ENCODE measurements at regions not wholly inside any gene's neighbourhood (a gene's known extent, or its start where the extent isn't known, plus 50 kb on each side); places are given as distances from the start of the nearest gene placed in this dataset.

DNA sequence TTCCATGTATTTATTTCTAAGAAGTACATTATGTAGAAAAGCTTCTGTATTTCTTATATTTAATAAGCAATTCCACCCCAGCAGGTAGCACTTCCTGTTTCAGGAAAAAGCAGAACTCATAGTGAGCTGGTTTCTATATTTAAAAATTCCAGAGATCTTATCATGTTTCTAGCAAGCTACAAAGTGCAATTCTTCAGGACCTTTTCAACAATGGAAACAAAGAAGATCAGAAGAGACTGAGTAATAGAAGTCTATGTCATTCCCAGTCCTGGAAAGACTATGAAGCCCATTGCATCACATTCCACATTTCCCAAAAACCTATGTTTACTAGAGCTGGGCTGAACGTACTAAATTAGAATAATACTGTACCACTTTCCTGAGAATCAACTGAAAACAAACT lies 302.6 kb upstream of the NRSN1 start:
- Histone ChIP-seq H2BK120ac (ENCODE audit: low read depth, low read length) (no peak overlapping the region), H3K4me3 (ENCODE audit: insufficient read depth in 1 of 2, low read depth in 1 of 2, low read length in 2 of 2) (no peak overlapping the region), H2BK12ac (ENCODE audit: low read length in 2 of 2) (no peak overlapping the region), H4K8ac (ENCODE audit: low read length) (no peak overlapping the region), H3K9me3 (ENCODE audit: control insufficient read depth, low read length) (no peaks in the 10 kb centered on the region), H3K14ac (ENCODE audit: low read length in 2 of 2) (no peak overlapping the region), H2AFZ (ENCODE audit: low read depth, low read length) (no peak overlapping the region), H3K4me1 (ENCODE audit: control insufficient read depth, insufficient read depth, low read depth, low read length) (no peaks in the 10 kb centered on the region), H3K23ac (ENCODE audit: low read length in 2 of 2) (no peak overlapping the region), H3K18ac (ENCODE audit: low read depth in 1 of 2, low read length in 2 of 2) (no peak overlapping the region), H3K4me2 (ENCODE audit: low read length, poor library complexity, severe bottlenecking) (no peak overlapping the region), H3K36me3 (ENCODE audit: control insufficient read depth in 1 of 2, insufficient read depth in 2 of 2, low read depth in 1 of 2, low read length in 2 of 2) (no peaks in the 10 kb centered on the region), H3K79me1 (replicated peaks; ENCODE audit: low read length, poor library complexity, severe bottlenecking) (no peaks in the 10 kb centered on the region), H2BK5ac (ENCODE audit: low read depth, low read length, poor library complexity, severe bottlenecking) (no peak overlapping the region), H4K91ac (ENCODE audit: low read length) (no peak overlapping the region), H3K9ac (ENCODE audit: low read length) (no peak overlapping the region), H3K4ac (ENCODE audit: low read depth in 1 of 2, low read length in 2 of 2) (no peak overlapping the region), H2AK5ac (ENCODE audit: low read length, severe bottlenecking) (no peak overlapping the region), H3K27me3 (ENCODE audit: control insufficient read depth in 1 of 2, insufficient read depth in 1 of 2, low read length in 2 of 2) (no peaks in the 10 kb centered on the region), H3K27ac (ENCODE audit: low read length, poor library complexity, severe bottlenecking) (no peak overlapping the region), H2BK15ac (ENCODE audit: low read depth, poor library complexity, severe bottlenecking) (no peak overlapping the region)
- DNase-seq, result no peak
- WGBS, result no CpG with 5 or more reads among the region's 1 CpG

DNA sequence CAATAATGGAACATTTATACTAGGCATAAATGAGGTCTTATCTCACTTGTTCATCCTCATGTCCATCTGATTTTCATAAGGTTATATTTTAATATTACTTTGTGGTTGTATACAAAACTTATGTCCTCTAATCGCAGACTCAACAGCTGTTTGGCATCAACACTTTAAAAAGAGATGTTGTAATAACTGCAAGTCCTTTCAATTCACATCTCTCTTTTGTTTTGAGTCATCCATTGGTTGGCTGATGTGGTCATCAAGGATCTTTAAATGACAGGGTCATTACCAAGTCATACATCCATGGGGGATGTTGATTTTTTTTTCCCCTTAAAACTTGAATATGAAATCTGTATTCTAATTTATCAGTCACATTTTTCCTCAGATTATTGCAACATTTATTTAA lies 299.4 kb upstream of the NRSN1 start:
- no peaks in the 10 kb centered on the region for H3K27me3 ChIP-seq (ENCODE audit: control insufficient read depth in 1 of 2, insufficient read depth in 1 of 2, low read length in 2 of 2)
- H2AK5ac ChIP-seq (ENCODE audit: low read length, severe bottlenecking), result no peak overlapping the region
- peaks cover 8% of the 10 kb centered on the region for H3K9me3 ChIP-seq (ENCODE audit: control insufficient read depth, low read length)
- H2AFZ ChIP-seq (ENCODE audit: low read depth, low read length), result no peak overlapping the region
- no peak overlapping the region for H2BK5ac ChIP-seq (ENCODE audit: low read depth, low read length, poor library complexity, severe bottlenecking)
- H2BK120ac ChIP-seq (ENCODE audit: low read depth, low read length), result no peak overlapping the region
- no peaks in the 10 kb centered on the region for H3K79me1 ChIP-seq (replicated peaks; ENCODE audit: low read length, poor library complexity, severe bottlenecking)
- H3K27ac ChIP-seq (ENCODE audit: low read length, poor library complexity, severe bottlenecking), result no peak overlapping the region
- H3K36me3 ChIP-seq (ENCODE audit: control insufficient read depth in 1 of 2, insufficient read depth in 2 of 2, low read depth in 1 of 2, low read length in 2 of 2), result no peaks in the 10 kb centered on the region
- H3K23ac ChIP-seq (ENCODE audit: low read length in 2 of 2), result no peak overlapping the region
- H3K4me3 ChIP-seq (ENCODE audit: insufficient read depth in 1 of 2, low read depth in 1 of 2, low read length in 2 of 2), result no peak overlapping the region
- H4K8ac ChIP-seq (ENCODE audit: low read length), result no peak overlapping the region
- WGBS, result no CpG with 5 or more reads among the region's 1 CpG
- no peak overlapping the region for H3K14ac ChIP-seq (ENCODE audit: low read length in 2 of 2)
- DNase-seq, result no peak
- no peak overlapping the region for H3K9ac ChIP-seq (ENCODE audit: low read length)
- no peaks in the 10 kb centered on the region for H3K4me1 ChIP-seq (ENCODE audit: control insufficient read depth, insufficient read depth, low read depth, low read length)
- H2BK12ac ChIP-seq (ENCODE audit: low read length in 2 of 2), result no peak overlapping the region
- no peak overlapping the region for H3K18ac ChIP-seq (ENCODE audit: low read depth in 1 of 2, low read length in 2 of 2)
- no peak overlapping the region for H4K91ac ChIP-seq (ENCODE audit: low read length)
- H2BK15ac ChIP-seq (ENCODE audit: low read depth, poor library complexity, severe bottlenecking), result no peak overlapping the region
- no peak overlapping the region for H3K4me2 ChIP-seq (ENCODE audit: low read length, poor library complexity, severe bottlenecking)
- no peak overlapping the region for H3K4ac ChIP-seq (ENCODE audit: low read depth in 1 of 2, low read length in 2 of 2)

DNA sequence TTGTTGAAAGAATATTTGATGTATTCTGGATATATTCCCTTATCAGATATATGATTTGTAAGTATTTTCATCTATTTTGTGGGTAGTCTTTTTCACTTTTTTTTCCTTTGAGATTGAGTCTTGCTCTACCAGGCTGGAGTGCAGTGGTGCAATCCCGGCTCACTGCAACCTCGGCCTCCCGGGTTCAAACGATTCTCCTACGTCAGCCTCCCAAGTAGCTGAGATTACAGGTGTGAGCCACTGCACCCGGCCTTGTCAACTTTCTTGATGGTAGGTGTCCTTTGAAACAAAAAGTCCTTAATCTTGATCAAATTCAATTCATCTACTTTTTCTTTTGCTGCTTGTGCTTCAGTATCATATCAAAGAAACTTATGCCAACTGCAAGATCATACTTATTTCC lies 297.2 kb upstream of the NRSN1 start:
- H3K27ac ChIP-seq (ENCODE audit: low read length, poor library complexity, severe bottlenecking), result no peak overlapping the region
- DNase-seq, result no peak
- no peak overlapping the region for H3K4me2 ChIP-seq (ENCODE audit: low read length, poor library complexity, severe bottlenecking)
- H3K36me3 ChIP-seq (ENCODE audit: control insufficient read depth in 1 of 2, insufficient read depth in 2 of 2, low read depth in 1 of 2, low read length in 2 of 2), result no peaks in the 10 kb centered on the region
- H3K79me1 ChIP-seq (replicated peaks; ENCODE audit: low read length, poor library complexity, severe bottlenecking), result no peaks in the 10 kb centered on the region
- WGBS, result 90% methylated on average over 6 of the region's 6 CpGs
- no peak overlapping the region for H2BK15ac ChIP-seq (ENCODE audit: low read depth, poor library complexity, severe bottlenecking)
- H2AK5ac ChIP-seq (ENCODE audit: low read length, severe bottlenecking), result no peak overlapping the region
- no peak overlapping the region for H2AFZ ChIP-seq (ENCODE audit: low read depth, low read length)
- H3K9ac ChIP-seq (ENCODE audit: low read length), result no peak overlapping the region
- no peaks in the 10 kb centered on the region for H3K27me3 ChIP-seq (ENCODE audit: control insufficient read depth in 1 of 2, insufficient read depth in 1 of 2, low read length in 2 of 2)
- H3K23ac ChIP-seq (ENCODE audit: low read length in 2 of 2), result no peak overlapping the region
- H4K91ac ChIP-seq (ENCODE audit: low read length), result no peak overlapping the region
- H3K4me1 ChIP-seq (ENCODE audit: control insufficient read depth, insufficient read depth, low read depth, low read length), result no peaks in the 10 kb centered on the region
- no peak overlapping the region for H4K8ac ChIP-seq (ENCODE audit: low read length)
- no peak overlapping the region for H2BK120ac ChIP-seq (ENCODE audit: low read depth, low read length)
- H3K4me3 ChIP-seq (ENCODE audit: insufficient read depth in 1 of 2, low read depth in 1 of 2, low read length in 2 of 2), result no peak overlapping the region
- H2BK5ac ChIP-seq (ENCODE audit: low read depth, low read length, poor library complexity, severe bottlenecking), result no peak overlapping the region
- no peak overlapping the region for H3K4ac ChIP-seq (ENCODE audit: low read depth in 1 of 2, low read length in 2 of 2)
- no peak overlapping the region for H2BK12ac ChIP-seq (ENCODE audit: low read length in 2 of 2)
- no peak overlapping the region for H3K14ac ChIP-seq (ENCODE audit: low read length in 2 of 2)
- peaks cover 9% of the 10 kb centered on the region for H3K9me3 ChIP-seq (ENCODE audit: control insufficient read depth, low read length)
- no peak overlapping the region for H3K18ac ChIP-seq (ENCODE audit: low read depth in 1 of 2, low read length in 2 of 2)

DNA sequence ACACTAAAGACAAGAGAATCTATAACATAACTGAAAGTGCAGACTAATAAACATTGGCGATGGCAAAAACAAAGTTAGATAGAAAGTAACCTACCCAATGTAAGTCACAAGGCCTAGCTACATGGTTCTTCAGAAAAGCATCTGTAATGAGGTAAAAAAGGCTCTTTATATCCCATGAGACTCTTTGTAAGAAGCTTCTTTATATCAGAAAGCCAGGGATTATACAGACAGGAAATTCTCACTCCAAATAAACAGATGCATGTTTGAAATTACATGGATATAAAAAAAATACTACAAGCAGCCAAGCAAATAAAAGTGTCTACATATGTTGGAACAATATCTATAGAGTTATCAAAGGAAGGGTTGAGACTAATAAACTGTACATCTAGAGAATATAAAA lies 284.9 kb upstream of the NRSN1 start:
- H2AK5ac ChIP-seq (ENCODE audit: low read length, severe bottlenecking), result no peak overlapping the region
- H2BK12ac ChIP-seq (ENCODE audit: low read length in 2 of 2), result no peak overlapping the region
- no peaks in the 10 kb centered on the region for H3K9me3 ChIP-seq (ENCODE audit: control insufficient read depth, low read length)
- H3K18ac ChIP-seq (ENCODE audit: low read depth in 1 of 2, low read length in 2 of 2), result no peak overlapping the region
- H3K14ac ChIP-seq (ENCODE audit: low read length in 2 of 2), result no peak overlapping the region
- H2BK15ac ChIP-seq (ENCODE audit: low read depth, poor library complexity, severe bottlenecking), result no peak overlapping the region
- no peaks in the 10 kb centered on the region for H3K27me3 ChIP-seq (ENCODE audit: control insufficient read depth in 1 of 2, insufficient read depth in 1 of 2, low read length in 2 of 2)
- H3K36me3 ChIP-seq (ENCODE audit: control insufficient read depth in 1 of 2, insufficient read depth in 2 of 2, low read depth in 1 of 2, low read length in 2 of 2), result no peaks in the 10 kb centered on the region
- no peak overlapping the region for H4K8ac ChIP-seq (ENCODE audit: low read length)
- no peak overlapping the region for H2BK5ac ChIP-seq (ENCODE audit: low read depth, low read length, poor library complexity, severe bottlenecking)
- no peak overlapping the region for H3K4me3 ChIP-seq (ENCODE audit: insufficient read depth in 1 of 2, low read depth in 1 of 2, low read length in 2 of 2)
- no peaks in the 10 kb centered on the region for H3K4me1 ChIP-seq (ENCODE audit: control insufficient read depth, insufficient read depth, low read depth, low read length)
- no peak overlapping the region for H2AFZ ChIP-seq (ENCODE audit: low read depth, low read length)
- no peak overlapping the region for H3K9ac ChIP-seq (ENCODE audit: low read length)
- no peak for DNase-seq
- H3K27ac ChIP-seq (ENCODE audit: low read length, poor library complexity, severe bottlenecking), result no peak overlapping the region
- no peaks in the 10 kb centered on the region for H3K79me1 ChIP-seq (replicated peaks; ENCODE audit: low read length, poor library complexity, severe bottlenecking)
- H2BK120ac ChIP-seq (ENCODE audit: low read depth, low read length), result no peak overlapping the region
- H4K91ac ChIP-seq (ENCODE audit: low read length), result no peak overlapping the region
- no peak overlapping the region for H3K23ac ChIP-seq (ENCODE audit: low read length in 2 of 2)
- H3K4me2 ChIP-seq (ENCODE audit: low read length, poor library complexity, severe bottlenecking), result no peak overlapping the region
- no CpG with 5 or more reads among the region's 1 CpG for WGBS
- H3K4ac ChIP-seq (ENCODE audit: low read depth in 1 of 2, low read length in 2 of 2), result no peak overlapping the region
